Spleen (tissue), 11 donors: ENCODE measurements at regions not wholly inside any gene's neighbourhood (a gene's known extent, or its start where the extent isn't known, plus 50 kb on each side); places are given as distances from the start of the nearest gene placed in this dataset.

Experiments used
- DNase-seq: peaks from one replicate; pipeline ENCODE4 v3.0.0-alpha.2; 2020
- H3K27ac ChIP-seq, 8 donors: fragments of 200-600 bp; sonication (generic) in 7 of 8; 1 replicate in 4 of 8; 2 replicates in 4 of 8; pipeline versions ENCODE4 v1.5.0 to v1.8.0; 2016 to 2021; ENCODE audit warnings: inconsistent platforms in 4 of 8, mild to moderate bottlenecking in 4 of 8, moderate library complexity in 1 of 8
- H3K27me3 ChIP-seq, 7 donors: fragments of 200-600 bp; sonication (generic) in 6 of 7; replicated peaks in 1 of 7; 1 replicate in 4 of 7; 2 replicates in 3 of 7; pipeline versions ENCODE4 v1.5.0 to v1.8.0; 2016 to 2021; ENCODE audit warnings: inconsistent platforms in 3 of 7, mild to moderate bottlenecking in 1 of 7
- H3K36me3 ChIP-seq, 6 donors: fragments of 200-600 bp; sonication (generic) in 5 of 6; 1 replicate in 4 of 6; 2 replicates in 2 of 6; pipeline versions ENCODE4 v1.5.0 to v1.8.0; 2016 to 2021; ENCODE audit warnings: inconsistent platforms in 2 of 6
- H3K4me1 ChIP-seq, 6 donors: fragments of 200-600 bp; sonication (generic) in 5 of 6; 1 replicate in 3 of 6; 2 replicates in 3 of 6; pipeline versions ENCODE4 v1.5.0 to v1.8.0; 2016 to 2021; ENCODE audit warnings: inconsistent platforms in 3 of 6
- H3K4me3 ChIP-seq, 8 donors: fragments of 200-600 bp; sonication (generic) in 7 of 8; 1 replicate in 4 of 8; 2 replicates in 4 of 8; pipeline versions ENCODE4 v1.5.0 to v1.8.0; 2016 to 2021; ENCODE audit warnings: inconsistent platforms in 4 of 8, mild to moderate bottlenecking in 4 of 8, moderate library complexity in 2 of 8
- H3K9me3 ChIP-seq, 8 donors: fragments of 200-600 bp; sonication (generic) in 7 of 8; 1 replicate in 4 of 8; 2 replicates in 4 of 8; pipeline versions ENCODE4 v1.5.0 to v1.8.0; 2016 to 2021; ENCODE audit warnings: inconsistent platforms in 4 of 8
- CTCF ChIP-seq, 11 experiments: fragments of 200-600 bp in 7 of 11; fragments of 450-650 bp in 4 of 11; sonication (generic) in 4 of 11; IDR thresholded peaks in 8 of 11; conservative IDR thresholded peaks in 3 of 11; 1 replicate in 7 of 11; 2 replicates in 4 of 11; pipeline versions ENCODE4 v1.4.0 to v1.8.0; 2016 to 2021; ENCODE audit warnings: antibody characterized with exemption in 11 of 11, inconsistent platforms in 4 of 11, mild to moderate bottlenecking in 1 of 11
- POLR2A ChIP-seq, 3 donors: fragments of 450-650 bp; IDR thresholded peaks; one replicate each; pipeline ENCODE4 v1.5.1; 2017; ENCODE audit warnings: antibody characterized with exemption in 3 of 3, mild to moderate bottlenecking in 1 of 3
- POLR2AphosphoS5 ChIP-seq, 3 donors: sonication (generic); formaldehyde crosslinking; IDR thresholded peaks; one replicate each; pipeline ENCODE4 v1.5.1; 2017; ENCODE audit warnings: antibody characterized with exemption in 3 of 3
- WGBS, 5 donors: extraction: QIAGEN DNeasy Blood & Tissue Kit in 3 of 5; methylation state at CpG; one replicate each; pipeline versions ENCODE4 v1.1.5 to v1.1.7; 2013 to 2018; 5-methylcytosine and 5-hydroxymethylcytosine counted together
- intact Hi-C: fragments of 100-400 bp; cut with DNase I; formaldehyde crosslinking; loops from one replicate; pipeline ENCODE4 v1.15.0; 2023; ENCODE audit warnings: low total_unique reads
- donor health status: healthy with polysubstance abuse.
- donor health status: DM: no; HTN: no; CAD: no; lungs with moderate emphysema.
- donor health status: DM: no; HTN: no; CAD: no.
- donor health status: Bipolar disorder and iron deficiency.
- donor health status: healthy.
- donor health status: DM: no; HTN: no; CAD: no.
- donor health status: DM: yes; HTN: yes; CAD: no.

GRCh38 chr2:60268032-60268431 is 285.4 kb downstream of the BCL11A start:
- TF ChIP-seq CTCF (IDR thresholded peaks at IDR 0.05 in 8 of 11, conservative IDR thresholded peaks at IDR 0.05 in 3 of 11) (no peak), POLR2A (IDR thresholded peaks at IDR 0.05) (no peak), POLR2AphosphoS5 (IDR thresholded peaks at IDR 0.05) (no peak)
- Histone ChIP-seq H3K27me3 (no peaks in the 10 kb centered on the region), H3K9me3 (no peaks in the 10 kb centered on the region), H3K27ac (no peak overlapping the region), H3K4me3 (no peak overlapping the region), H3K4me1 (no peaks in the 10 kb centered on the region), H3K36me3 (no peaks in the 10 kb centered on the region)
- intact Hi-C loops = no loop called here
- no peak for DNase-seq
- 69 to 82% (median 71%) methylated on average over 4 of the region's 4 CpGs for WGBS, 5 donors

GRCh38 chr2:60267122-60267521 is 286.3 kb downstream of the BCL11A start:
- no peaks in the 10 kb centered on the region for H3K9me3 ChIP-seq
- intact Hi-C loops = no loop called here
- no peak for TF ChIP-seq CTCF (IDR thresholded peaks at IDR 0.05 in 8 of 11, conservative IDR thresholded peaks at IDR 0.05 in 3 of 11)
- no peak for TF ChIP-seq POLR2A (IDR thresholded peaks at IDR 0.05)
- no peak for TF ChIP-seq POLR2AphosphoS5 (IDR thresholded peaks at IDR 0.05)
- no peak for DNase-seq
- no peak overlapping the region for H3K4me3 ChIP-seq
- H3K27ac ChIP-seq = no peak overlapping the region
- no peaks in the 10 kb centered on the region for H3K4me1 ChIP-seq
- H3K36me3 ChIP-seq = no peaks in the 10 kb centered on the region
- 85 to 94% (median 93%) methylated on average over 5 of the region's 5 CpGs for WGBS, 5 donors
- no peaks in the 10 kb centered on the region for H3K27me3 ChIP-seq

- H3K4me3 ChIP-seq = no peak overlapping the region
- H3K27ac ChIP-seq = no peak overlapping the region
- H3K4me1 ChIP-seq = no peaks in the 10 kb centered on the region
- no peaks in the 10 kb centered on the region for H3K9me3 ChIP-seq
- WGBS, 5 donors = 82 to 90% (median 87%) methylated on average over 7 of the region's 7 CpGs
- no peak for DNase-seq
- no peaks in the 10 kb centered on the region for H3K27me3 ChIP-seq
- intact Hi-C loops = no loop called here
- TF ChIP-seq CTCF (IDR thresholded peaks at IDR 0.05 in 8 of 11, conservative IDR thresholded peaks at IDR 0.05 in 3 of 11) (no peak), POLR2AphosphoS5 (IDR thresholded peaks at IDR 0.05) (no peak), POLR2A (IDR thresholded peaks at IDR 0.05) (no peak)
- no peaks in the 10 kb centered on the region for H3K36me3 ChIP-seq
Observed at GRCh38 chr2:60262178-60262577, 291.3 kb downstream of the BCL11A start.

- Histone ChIP-seq H3K4me3 (no peak overlapping the region), H3K27ac (no peak overlapping the region), H3K27me3 (no peaks in the 10 kb centered on the region), H3K9me3 (no peaks in the 10 kb centered on the region), H3K4me1 (no peaks in the 10 kb centered on the region), H3K36me3 (no peaks in the 10 kb centered on the region)
- DNase-seq = no peak
- TF ChIP-seq POLR2AphosphoS5 (IDR thresholded peaks at IDR 0.05) = no peak
- no peak for TF ChIP-seq CTCF (IDR thresholded peaks at IDR 0.05 in 8 of 11, conservative IDR thresholded peaks at IDR 0.05 in 3 of 11)
- no peak for TF ChIP-seq POLR2A (IDR thresholded peaks at IDR 0.05)
- 70 to 83% (median 75%) methylated on average over 13 of the region's 13 CpGs for WGBS, 5 donors
- intact Hi-C loops = no loop called here
Observed at GRCh38 chr2:60260639-60261296, 292.7 kb downstream of the BCL11A start.
